ENCODE measurements at regions not wholly inside any gene's neighbourhood (a gene's known extent, or its start where the extent isn't known, plus 50 kb on each side); places are given as distances from the start of the nearest gene placed in this dataset.
"Not testable (repeated sequence)": the region's sequence is repeated elsewhere in the genome, so short reads cannot be mapped to it uniquely, and the experiment has no call there.

- H3K9me3 ChIP-seq (ENCODE audit: control insufficient read depth in 2 of 3, insufficient read depth in 1 of 3, low read length in 3 of 3): no peaks in the 10 kb centered on the region
- no peak overlapping the region for H3K9ac ChIP-seq (ENCODE audit: low read length in 3 of 3)
- DNase-seq (no peak), FAIRE-seq (no peak)
- no peaks in the 10 kb centered on the region for H3K4me1 ChIP-seq (ENCODE audit: control insufficient read depth in 2 of 3, insufficient read depth in 2 of 3, low read depth in 1 of 3, low read length in 3 of 3)
- H3K27ac ChIP-seq (ENCODE audit: low read depth in 2 of 2, low read length in 2 of 2): no peak overlapping the region
- intact Hi-C loops (cut with DNase I): no loop called here
- no peak for TF ChIP-seq CTCF (IDR thresholded peaks at IDR 0.05; ENCODE audit: borderline replicate concordance, extremely low read depth, insufficient read depth)
- H3K36me3 ChIP-seq (ENCODE audit: control insufficient read depth in 2 of 3, insufficient read depth in 3 of 3, low read length in 3 of 3): no peaks in the 10 kb centered on the region
- H3K27me3 ChIP-seq (ENCODE audit: control insufficient read depth, insufficient read depth, low read length): no peaks in the 10 kb centered on the region
- H3K4me3 ChIP-seq (ENCODE audit: low read length in 3 of 3): no peak overlapping the region
Measured at GRCh38 chr2:117614296-117614695, 200.2 kb upstream of the DDX18 start.

DNA sequence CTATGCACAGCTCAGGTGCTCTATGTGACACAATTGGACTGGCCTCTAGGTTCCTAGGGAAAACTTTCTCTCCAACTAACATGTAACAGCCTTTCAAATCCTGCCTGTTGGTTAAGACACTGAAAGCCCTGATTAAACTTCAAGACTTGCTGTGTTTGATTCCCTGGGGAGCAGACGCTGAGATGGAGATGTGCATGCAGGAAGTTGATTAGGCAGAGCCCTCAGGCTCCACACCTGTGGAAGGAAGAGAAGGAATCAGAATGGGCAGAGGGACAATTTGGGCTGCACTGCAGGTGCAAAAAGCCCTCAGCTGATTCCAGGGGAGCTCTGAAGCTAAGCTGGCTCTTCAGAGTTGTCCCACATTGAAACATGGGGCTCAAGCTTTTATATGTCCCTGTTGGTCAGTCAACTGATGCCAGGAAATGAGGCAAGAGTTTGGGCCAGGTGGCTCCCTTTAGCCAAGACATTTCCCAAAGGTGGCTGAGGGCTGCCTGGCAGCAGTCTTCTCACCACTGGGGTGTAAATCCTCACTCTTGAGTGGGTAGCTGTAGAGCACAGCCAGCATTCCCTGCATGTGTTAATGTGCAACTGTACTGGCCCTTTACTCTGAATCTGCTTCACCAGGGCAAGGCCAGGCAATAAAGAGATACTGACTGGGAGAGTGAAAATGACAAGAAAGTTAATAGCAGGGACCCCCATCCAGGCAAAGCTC is 199.5 kb upstream of the DDX18 start:
- Histone ChIP-seq H3K9me3 (ENCODE audit: control insufficient read depth in 2 of 3, insufficient read depth in 1 of 3, low read length in 3 of 3) (no peaks in the 10 kb centered on the region), H3K27ac (ENCODE audit: low read depth in 2 of 2, low read length in 2 of 2) (no peak overlapping the region), H3K4me3 (ENCODE audit: low read length in 3 of 3) (no peak overlapping the region), H3K36me3 (ENCODE audit: control insufficient read depth in 2 of 3, insufficient read depth in 3 of 3, low read length in 3 of 3) (no peaks in the 10 kb centered on the region), H3K27me3 (ENCODE audit: control insufficient read depth, insufficient read depth, low read length) (no peaks in the 10 kb centered on the region), H3K9ac (ENCODE audit: low read length in 3 of 3) (no peak overlapping the region), H3K4me1 (ENCODE audit: control insufficient read depth in 2 of 3, insufficient read depth in 2 of 3, low read depth in 1 of 3, low read length in 3 of 3) (no peaks in the 10 kb centered on the region)
- DNase-seq (no peak), FAIRE-seq (no peak)
- TF ChIP-seq CTCF (IDR thresholded peaks at IDR 0.05; ENCODE audit: borderline replicate concordance, extremely low read depth, insufficient read depth): no peak
- intact Hi-C loops (cut with DNase I): no loop called here

GRCh38 chr2:117618607-117619006 is 195.9 kb upstream of the DDX18 start:
- no peaks in the 10 kb centered on the region for H3K36me3 ChIP-seq (ENCODE audit: control insufficient read depth in 2 of 3, insufficient read depth in 3 of 3, low read length in 3 of 3)
- H3K27ac ChIP-seq (ENCODE audit: low read depth in 2 of 2, low read length in 2 of 2): no peak overlapping the region
- no peaks in the 10 kb centered on the region for H3K27me3 ChIP-seq (ENCODE audit: control insufficient read depth, insufficient read depth, low read length)
- DNase-seq (no peak), FAIRE-seq (no peak)
- H3K4me3 ChIP-seq (ENCODE audit: low read length in 3 of 3): no peak overlapping the region
- H3K9ac ChIP-seq (ENCODE audit: low read length in 3 of 3): no peak overlapping the region
- H3K4me1 ChIP-seq (ENCODE audit: control insufficient read depth in 2 of 3, insufficient read depth in 2 of 3, low read depth in 1 of 3, low read length in 3 of 3): no peaks in the 10 kb centered on the region
- H3K9me3 ChIP-seq (ENCODE audit: control insufficient read depth in 2 of 3, insufficient read depth in 1 of 3, low read length in 3 of 3): no peaks in the 10 kb centered on the region
- intact Hi-C loops (cut with DNase I): no loop called here
- TF ChIP-seq CTCF (IDR thresholded peaks at IDR 0.05; ENCODE audit: borderline replicate concordance, extremely low read depth, insufficient read depth): no peak

- Histone ChIP-seq H3K27me3 (ENCODE audit: control insufficient read depth, insufficient read depth, low read length) (no peaks in the 10 kb centered on the region), H3K4me1 (ENCODE audit: control insufficient read depth in 2 of 3, insufficient read depth in 2 of 3, low read depth in 1 of 3, low read length in 3 of 3) (no peaks in the 10 kb centered on the region), H3K9me3 (ENCODE audit: control insufficient read depth in 2 of 3, insufficient read depth in 1 of 3, low read length in 3 of 3) (no peaks in the 10 kb centered on the region), H3K9ac (ENCODE audit: low read length in 3 of 3) (no peak overlapping the region), H3K4me3 (ENCODE audit: low read length in 3 of 3) (no peak overlapping the region), H3K27ac (ENCODE audit: low read depth in 2 of 2, low read length in 2 of 2) (no peak overlapping the region), H3K36me3 (ENCODE audit: control insufficient read depth in 2 of 3, insufficient read depth in 3 of 3, low read length in 3 of 3) (no peaks in the 10 kb centered on the region)
- DNase-seq (no peak), FAIRE-seq (no peak)
- intact Hi-C loops (cut with DNase I): no loop called here
- TF ChIP-seq CTCF (IDR thresholded peaks at IDR 0.05; ENCODE audit: borderline replicate concordance, extremely low read depth, insufficient read depth): no peak
Measured at GRCh38 chr2:117621326-117621725, 193.2 kb upstream of the DDX18 start.

DNA sequence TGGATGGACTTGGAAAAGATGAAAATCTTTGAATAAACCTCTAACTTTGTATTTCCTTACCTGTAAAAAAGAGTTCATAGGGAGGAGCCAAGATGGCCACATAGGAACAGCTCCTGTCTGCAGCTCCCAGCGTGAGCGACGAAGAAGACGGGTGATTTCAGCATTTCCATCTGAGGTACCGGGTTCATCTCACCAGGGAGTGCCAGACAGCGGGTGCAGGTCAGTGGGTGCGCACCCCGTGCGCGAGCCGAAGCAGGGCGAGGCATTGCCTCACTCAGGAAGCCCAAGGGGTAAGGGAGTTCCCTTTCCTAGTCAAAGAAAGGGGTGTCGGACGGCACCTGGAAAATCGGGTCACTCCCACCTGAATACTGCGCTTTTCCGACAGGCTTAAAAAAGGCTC is 191.3 kb upstream of the DDX18 start:
- H3K9me3 ChIP-seq (ENCODE audit: control insufficient read depth in 2 of 3, insufficient read depth in 1 of 3, low read length in 3 of 3); H3K27ac ChIP-seq (ENCODE audit: low read depth in 2 of 2, low read length in 2 of 2); H3K4me1 ChIP-seq (ENCODE audit: control insufficient read depth in 2 of 3, insufficient read depth in 2 of 3, low read depth in 1 of 3, low read length in 3 of 3); H3K9ac ChIP-seq (ENCODE audit: low read length in 3 of 3); H3K4me3 ChIP-seq (ENCODE audit: low read length in 3 of 3); H3K27me3 ChIP-seq (ENCODE audit: control insufficient read depth, insufficient read depth, low read length); intact Hi-C loops (cut with DNase I); FAIRE-seq; H3K36me3 ChIP-seq (ENCODE audit: control insufficient read depth in 2 of 3, insufficient read depth in 3 of 3, low read length in 3 of 3); DNase-seq: not testable (repeated sequence)

All from kidney (tissue), 13 donors.